Stimulated activated naive B cell treated with anti-CD40 and anti-IgM and Interleukin-4, amounts not matched to agents 10 μg/mL and 1 μg/mL and 100 μg/mL, for 72 hours (primary cell): ENCODE measurements at regions not wholly inside any gene's neighbourhood (a gene's known extent, or its start where the extent isn't known, plus 50 kb on each side); places are given as distances from the start of the nearest gene placed in this dataset.
"Not testable (repeated sequence)": the region's sequence is repeated elsewhere in the genome, so short reads cannot be mapped to it uniquely, and the experiment has no call there.

ENCODE experiments used
- ATAC-seq, 2 donors: fragments of 150-1000 bp; cut with Tn5 transposase; replicated peaks; 2 replicates each; pipeline ENCODE4 v1.10.0; 2021; ENCODE audit warnings: moderate library complexity in 1 of 2
- DNase-seq: peaks from one replicate; pipeline ENCODE4 v3.0.0; 2021
- H3K27ac Mint-ChIP-seq: one replicate; pipeline ENCODE4 v1.8.0; 2022; ENCODE audit warnings: mild to moderate bottlenecking, mixed read lengths
- H3K27me3 Mint-ChIP-seq, 2 donors: one replicate each; pipeline ENCODE4 v1.8.0; 2022; ENCODE audit warnings: mixed read lengths in 2 of 2
- H3K36me3 Mint-ChIP-seq, 2 donors: one replicate each; pipeline ENCODE4 v1.8.0; 2022; ENCODE audit warnings: mixed read lengths in 2 of 2, mild to moderate bottlenecking in 1 of 2
- H3K4me1 Mint-ChIP-seq, 2 donors: one replicate each; pipeline ENCODE4 v1.8.0; 2022; ENCODE audit warnings: mixed read lengths in 2 of 2, mild to moderate bottlenecking in 1 of 2
- H3K4me3 Mint-ChIP-seq, 2 donors: one replicate each; pipeline ENCODE4 v1.8.0; 2022; ENCODE audit warnings: mild to moderate bottlenecking in 2 of 2, mixed read lengths in 2 of 2, moderate library complexity in 1 of 2
- H3K9me3 Mint-ChIP-seq, 2 donors: one replicate each; pipeline ENCODE4 v1.8.0; 2022; ENCODE audit warnings: mixed read lengths in 2 of 2, mild to moderate bottlenecking in 1 of 2

DNA sequence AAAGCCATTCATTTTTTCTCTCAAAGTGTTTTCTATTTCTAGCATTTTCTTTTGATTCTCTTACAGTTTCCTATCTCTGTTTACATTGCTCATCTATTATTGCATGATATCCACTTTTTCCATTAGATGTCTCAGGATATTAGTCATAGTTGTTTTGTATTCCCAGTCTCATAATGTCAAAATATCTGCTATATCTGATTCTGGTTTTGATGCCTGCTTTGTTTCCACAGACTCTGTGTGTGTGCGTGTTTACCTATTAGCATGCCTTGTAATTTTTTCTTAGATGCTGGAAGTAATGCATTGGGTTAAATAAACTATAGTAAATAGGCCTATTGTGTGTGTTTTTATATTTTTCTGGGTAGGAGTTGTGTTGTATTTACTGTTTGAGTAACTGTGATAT lies 1126.3 kb downstream of the SORCS1 start:
- H3K27ac Mint-ChIP-seq = no peak overlapping the region
- DNase-seq = no peak
- peaks cover 0 to 9% of the 10 kb centered on the region in 2 donors for H3K9me3 Mint-ChIP-seq
- no peak for ATAC-seq
- no peaks in the 10 kb centered on the region for H3K27me3 Mint-ChIP-seq
- H3K36me3 Mint-ChIP-seq = no peaks in the 10 kb centered on the region
- H3K4me1 Mint-ChIP-seq = no peaks in the 10 kb centered on the region
- H3K4me3 Mint-ChIP-seq = no peak overlapping the region

GRCh38 chr10:106033065-106033464 lies 1131.4 kb downstream of the SORCS1 start:
- ATAC-seq = no peak
- Mint-ChIP-seq H3K4me3 (no peak overlapping the region), H3K4me1 (no peaks in the 10 kb centered on the region), H3K36me3 (no peaks in the 10 kb centered on the region), H3K27ac (no peak overlapping the region), H3K27me3 (no peaks in the 10 kb centered on the region), H3K9me3 (peaks cover 2 to 6% of the 10 kb centered on the region in 2 donors)
- DNase-seq = no peak

DNA sequence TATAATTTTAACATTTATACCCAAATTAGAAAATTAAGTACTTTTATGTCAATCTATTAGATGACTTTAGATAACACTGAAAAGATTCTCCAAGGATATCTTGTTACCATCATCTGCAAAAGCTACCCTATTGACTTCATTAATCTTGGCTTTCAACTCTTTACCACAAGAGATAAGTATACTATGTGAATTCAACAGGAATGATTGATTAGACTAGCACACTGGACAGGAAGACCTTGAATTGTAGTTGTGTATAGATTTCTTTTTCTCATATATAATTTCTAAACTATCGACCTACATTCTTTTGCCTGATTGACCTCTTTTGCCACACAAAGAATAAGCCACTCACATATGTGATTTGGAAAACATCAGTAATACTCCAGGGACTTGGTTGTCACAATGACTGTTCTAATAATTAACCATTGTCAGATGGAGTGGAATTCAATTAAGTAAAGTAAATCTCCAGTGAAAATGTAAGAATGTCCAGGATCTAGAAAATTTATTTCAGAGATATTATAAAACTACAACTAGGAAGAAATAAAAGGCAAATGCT lies 1132.0 kb downstream of the SORCS1 start:
- ATAC-seq (no peak), DNase-seq (no peak)
- Mint-ChIP-seq H3K27me3 (no peaks in the 10 kb centered on the region), H3K4me3 (no peak overlapping the region), H3K4me1 (no peaks in the 10 kb centered on the region), H3K27ac (no peak overlapping the region), H3K9me3 (peaks cover 2 to 4% of the 10 kb centered on the region in 2 donors), H3K36me3 (no peaks in the 10 kb centered on the region)

- Mint-ChIP-seq H3K4me3 (no peak overlapping the region), H3K9me3 (peaks cover 0 to 4% of the 10 kb centered on the region in 2 donors), H3K27me3 (no peaks in the 10 kb centered on the region), H3K36me3 (no peaks in the 10 kb centered on the region), H3K4me1 (no peaks in the 10 kb centered on the region), H3K27ac (no peak overlapping the region)
- ATAC-seq (no peak), DNase-seq (no peak)
These were observed 1137.3 kb downstream of the SORCS1 start for GRCh38 chr10:106027240-106027639.

DNA sequence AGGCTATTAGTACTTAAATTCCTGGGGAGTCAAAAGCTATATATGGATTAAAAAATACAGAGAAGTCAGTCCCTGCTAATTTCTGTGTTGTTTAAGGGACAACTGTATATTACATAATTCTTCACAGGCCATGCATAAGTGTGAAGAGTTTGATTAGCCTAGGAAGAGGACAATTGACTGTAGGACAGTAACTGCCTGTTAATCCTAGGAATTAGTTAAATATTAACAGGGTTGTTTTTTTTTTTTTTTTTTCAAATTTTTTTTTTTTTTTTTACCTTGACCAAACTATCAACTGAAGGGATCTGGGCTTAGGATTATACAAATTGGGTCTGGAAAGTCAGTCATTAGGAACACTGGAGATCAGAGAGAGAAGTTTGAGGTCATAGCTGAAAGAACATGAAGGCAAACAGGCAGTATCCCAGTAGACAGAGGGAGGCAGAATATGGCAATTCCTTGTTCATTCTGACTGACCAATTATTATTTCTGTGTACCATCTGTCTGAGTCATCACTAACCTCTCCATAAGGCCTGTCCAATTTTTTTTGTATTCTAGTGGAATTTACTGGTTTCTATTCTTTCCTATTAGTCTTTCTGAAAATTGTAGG lies 1139.2 kb downstream of the SORCS1 start:
- H3K4me1 Mint-ChIP-seq = no peaks in the 10 kb centered on the region
- no peaks in the 10 kb centered on the region for H3K36me3 Mint-ChIP-seq
- ATAC-seq (no peak), DNase-seq (no peak)
- no peaks in the 10 kb centered on the region for H3K27me3 Mint-ChIP-seq
- no peak overlapping the region for H3K4me3 Mint-ChIP-seq
- no peak overlapping the region for H3K27ac Mint-ChIP-seq
- H3K9me3 Mint-ChIP-seq = peaks cover 5 to 6% of the 10 kb centered on the region in 2 donors

- no peak overlapping the region for H3K27ac Mint-ChIP-seq
- no peak overlapping the region for H3K4me3 Mint-ChIP-seq
- no peaks in the 10 kb centered on the region for H3K36me3 Mint-ChIP-seq
- H3K27me3 Mint-ChIP-seq = no peaks in the 10 kb centered on the region
- DNase-seq (no peak), ATAC-seq (no peak)
- no peaks in the 10 kb centered on the region for H3K4me1 Mint-ChIP-seq
- peaks cover 3 to 6% of the 10 kb centered on the region in 2 donors for H3K9me3 Mint-ChIP-seq
These were observed 1141.2 kb downstream of the SORCS1 start for GRCh38 chr10:106023329-106023728.

DNA sequence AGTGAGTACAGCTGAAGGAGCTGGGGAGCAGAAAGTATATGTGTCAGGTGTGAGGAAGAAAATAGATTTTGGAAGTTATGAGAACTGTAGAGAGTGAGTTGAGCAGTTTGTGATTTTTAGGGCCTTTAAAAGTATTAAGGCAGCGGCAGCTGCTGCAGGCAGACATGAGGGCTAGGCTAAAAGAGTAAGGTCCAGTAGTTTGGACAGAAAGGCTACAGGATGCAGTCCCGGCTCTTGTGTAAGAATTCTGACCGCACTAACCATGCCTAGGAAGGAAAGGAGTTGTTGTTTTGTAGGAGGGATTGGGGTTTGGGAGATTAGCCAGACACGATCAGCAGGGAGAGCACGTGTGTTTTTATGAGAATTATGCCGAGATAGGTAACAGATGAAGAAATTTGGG lies 1144.9 kb downstream of the SORCS1 start:
- H3K4me1 Mint-ChIP-seq, H3K27ac Mint-ChIP-seq, H3K9me3 Mint-ChIP-seq, H3K4me3 Mint-ChIP-seq, ATAC-seq, H3K36me3 Mint-ChIP-seq, DNase-seq, H3K27me3 Mint-ChIP-seq: not testable (repeated sequence)

- DNase-seq, ATAC-seq, H3K27me3 Mint-ChIP-seq, H3K36me3 Mint-ChIP-seq, H3K27ac Mint-ChIP-seq, H3K9me3 Mint-ChIP-seq, H3K4me3 Mint-ChIP-seq, H3K4me1 Mint-ChIP-seq: not testable (repeated sequence)
These were observed 1148.9 kb downstream of the SORCS1 start for GRCh38 chr10:106015369-106016199.

DNA sequence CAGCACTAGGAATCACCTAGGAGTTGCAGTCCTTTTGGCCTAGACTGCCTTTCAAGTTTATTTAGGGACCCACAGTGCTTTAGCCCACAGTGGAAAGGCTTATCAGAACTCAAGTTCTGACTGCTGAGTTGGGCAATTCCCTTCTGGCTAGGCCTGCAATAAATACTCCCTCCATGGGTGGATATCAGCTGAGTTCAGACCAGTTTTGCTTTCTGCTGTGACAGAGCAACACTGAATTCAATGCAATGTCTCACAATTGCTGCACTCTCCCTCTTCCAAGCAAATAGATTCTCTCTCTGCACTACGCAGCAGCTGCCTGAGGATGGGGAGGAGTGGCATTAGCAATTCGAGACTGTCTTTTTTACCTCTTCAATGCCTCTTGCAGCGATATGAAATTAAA lies 1153.3 kb downstream of the SORCS1 start:
- no peaks in the 10 kb centered on the region for H3K36me3 Mint-ChIP-seq

DNA sequence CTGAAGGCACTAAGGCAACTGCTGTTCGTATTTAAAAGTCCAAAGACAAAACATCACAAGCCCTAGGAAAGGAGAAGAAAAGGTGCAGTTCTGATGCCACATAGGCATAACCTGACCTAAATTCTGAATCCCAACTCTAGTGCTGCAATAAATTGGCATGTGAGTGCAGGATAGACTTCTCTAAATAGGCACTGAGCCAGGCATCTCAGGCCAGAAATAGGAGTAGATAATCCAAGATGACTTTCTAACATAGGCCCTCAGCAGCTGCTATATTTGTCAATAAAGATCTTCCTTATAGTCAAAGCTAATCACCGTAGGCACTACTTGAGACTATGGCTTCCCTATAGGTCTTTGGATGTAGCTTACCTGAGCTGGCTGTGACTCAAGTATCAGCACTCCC lies 1163.8 kb downstream of the SORCS1 start:
- no peaks in the 10 kb centered on the region for H3K4me1 Mint-ChIP-seq
- ATAC-seq (no peak), DNase-seq (no peak)
- H3K27ac Mint-ChIP-seq = no peak overlapping the region
- peaks cover 3 to 4% of the 10 kb centered on the region in 2 donors for H3K9me3 Mint-ChIP-seq
- H3K36me3 Mint-ChIP-seq = no peaks in the 10 kb centered on the region
- H3K27me3 Mint-ChIP-seq = no peaks in the 10 kb centered on the region
- H3K4me3 Mint-ChIP-seq = no peak overlapping the region

More for the DNA sequence above, 1153.3 kb downstream of the SORCS1 start:
- Mint-ChIP-seq H3K4me3 (no peak overlapping the region), H3K4me1 (no peaks in the 10 kb centered on the region), H3K27me3 (no peaks in the 10 kb centered on the region), H3K27ac (no peak overlapping the region), H3K9me3 (peaks cover 2 to 3% of the 10 kb centered on the region in 2 donors)
- ATAC-seq = no peak
- DNase-seq = no peak

- Mint-ChIP-seq H3K27me3 (no peaks in the 10 kb centered on the region), H3K36me3 (no peaks in the 10 kb centered on the region), H3K9me3 (peaks cover 3 to 5% of the 10 kb centered on the region in 2 donors), H3K4me1 (no peaks in the 10 kb centered on the region), H3K4me3 (no peak overlapping the region), H3K27ac (no peak overlapping the region)
- DNase-seq (no peak), ATAC-seq (no peak)
These were observed 1170.9 kb downstream of the SORCS1 start for GRCh38 chr10:105993609-105994008.

- no peaks in the 10 kb centered on the region for H3K27me3 Mint-ChIP-seq
- no peak for ATAC-seq
These were observed 1171.6 kb downstream of the SORCS1 start for GRCh38 chr10:105992928-105993327.

GRCh38 chr10:105990529-105990928 lies 1174.0 kb downstream of the SORCS1 start:
- H3K36me3 Mint-ChIP-seq = no peaks in the 10 kb centered on the region
- ATAC-seq (no peak), DNase-seq (no peak)
- H3K9me3 Mint-ChIP-seq = peaks cover 0 to 3% of the 10 kb centered on the region in 2 donors
- H3K4me1 Mint-ChIP-seq = no peaks in the 10 kb centered on the region
- H3K27ac Mint-ChIP-seq = no peak overlapping the region
- H3K4me3 Mint-ChIP-seq = no peak overlapping the region
- no peaks in the 10 kb centered on the region for H3K27me3 Mint-ChIP-seq

More at GRCh38 chr10:105992928-105993327, 1171.6 kb downstream of the SORCS1 start:
- Mint-ChIP-seq H3K27ac (no peak overlapping the region), H3K9me3 (peaks cover 3 to 5% of the 10 kb centered on the region in 2 donors), H3K4me3 (no peak overlapping the region), H3K4me1 (no peaks in the 10 kb centered on the region), H3K36me3 (no peaks in the 10 kb centered on the region)
- DNase-seq = no peak

- H3K4me1 Mint-ChIP-seq = no peaks in the 10 kb centered on the region
- H3K4me3 Mint-ChIP-seq = no peak overlapping the region
- H3K27ac Mint-ChIP-seq = no peak overlapping the region
- H3K9me3 Mint-ChIP-seq = peaks cover 0 to 3% of the 10 kb centered on the region in 2 donors
- ATAC-seq (peak in 1 of 2 donors; percentile 27), DNase-seq (no peak)
- no peaks in the 10 kb centered on the region for H3K27me3 Mint-ChIP-seq
- H3K36me3 Mint-ChIP-seq = no peaks in the 10 kb centered on the region
These were observed 1174.5 kb downstream of the SORCS1 start for GRCh38 chr10:105989995-105990394.

- ATAC-seq (no peak), DNase-seq (no peak)
- Mint-ChIP-seq H3K9me3 (peaks cover 0 to 3% of the 10 kb centered on the region in 2 donors), H3K27ac (no peak overlapping the region), H3K27me3 (no peaks in the 10 kb centered on the region), H3K4me3 (no peak overlapping the region), H3K36me3 (no peaks in the 10 kb centered on the region), H3K4me1 (no peaks in the 10 kb centered on the region)
These were observed 1175.7 kb downstream of the SORCS1 start for GRCh38 chr10:105988848-105989247.
